DMS79 treated with DMSO at 0.1 percent for 48 hours (cell line): ENCODE measurements at regions not wholly inside any gene's neighbourhood (a gene's known extent, or its start where the extent isn't known, plus 50 kb on each side); places are given as distances from the start of the nearest gene placed in this dataset.

Source experiments
- DNase-seq: peaks from one replicate; lab custom pipeline; 2025; lab: John Stamatoyannopoulos, UW

- no peak for DNase-seq
These were observed 118.0 kb upstream of the RPL38 start for GRCh38 chr17:74085434-74085833.

DNA sequence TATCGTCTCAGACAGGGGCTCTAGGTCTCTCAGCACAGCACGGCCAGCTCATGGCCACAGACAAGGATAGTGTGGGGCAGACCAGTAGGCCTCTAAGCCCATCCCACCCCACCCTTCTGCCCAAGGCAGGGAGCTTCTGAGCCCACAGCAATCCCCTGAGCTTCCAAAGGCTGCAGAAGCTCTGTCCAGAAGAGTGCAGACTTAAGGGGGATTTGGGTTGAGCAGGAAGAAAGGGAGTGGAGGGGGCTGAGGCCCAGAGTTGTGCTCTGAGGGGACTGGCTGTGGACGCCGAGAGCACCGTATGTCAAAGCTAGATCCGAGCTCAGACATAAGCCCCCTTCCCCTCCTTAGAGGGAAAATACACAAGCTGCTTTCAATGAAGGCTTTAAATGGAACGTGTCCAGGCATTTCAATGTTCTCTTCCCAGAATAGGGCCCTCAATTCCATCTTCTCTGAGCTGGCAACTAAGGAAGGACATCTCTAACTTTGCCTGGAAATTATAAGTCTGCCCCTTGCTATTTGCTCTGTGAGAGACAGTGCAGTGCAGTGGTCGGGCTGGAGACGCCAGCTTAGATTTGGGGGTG, 116.4 kb upstream of the RPL38 start:
- no peak for DNase-seq

DNA sequence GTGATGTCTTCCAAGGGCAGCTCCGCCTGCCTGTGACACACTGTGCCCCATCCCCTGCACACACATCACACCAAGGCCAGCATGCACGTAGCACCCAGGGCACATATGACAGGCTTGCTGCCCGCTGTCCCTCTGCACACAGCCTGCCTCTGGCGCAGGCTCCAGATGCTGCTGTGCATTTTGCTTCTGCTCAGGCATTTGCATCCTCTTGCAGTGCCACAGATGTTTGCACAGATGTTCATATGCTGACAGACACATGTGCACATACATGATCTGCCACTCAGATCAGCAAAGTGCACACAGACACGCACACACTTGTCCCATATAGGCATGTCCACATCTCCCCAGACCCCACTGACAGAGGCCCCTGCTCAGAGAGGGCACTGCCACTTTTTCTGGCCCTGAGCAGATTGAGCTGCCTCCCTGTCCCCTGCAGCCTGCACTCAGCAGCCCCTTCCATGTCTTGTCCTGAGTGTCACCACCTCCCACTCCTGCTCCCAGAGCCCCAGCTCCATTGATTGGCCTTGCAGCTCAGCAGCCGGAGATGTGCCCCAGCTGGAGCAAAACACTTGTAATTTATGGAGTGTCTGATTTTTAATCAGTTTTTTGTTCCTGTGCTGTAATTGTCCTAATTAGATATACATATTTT, 115.1 kb upstream of the RPL38 start:
- DNase-seq, result no peak

- DNase-seq, result no peak
These were observed 114.5 kb upstream of the RPL38 start for GRCh38 chr17:74088934-74089329.

DNA sequence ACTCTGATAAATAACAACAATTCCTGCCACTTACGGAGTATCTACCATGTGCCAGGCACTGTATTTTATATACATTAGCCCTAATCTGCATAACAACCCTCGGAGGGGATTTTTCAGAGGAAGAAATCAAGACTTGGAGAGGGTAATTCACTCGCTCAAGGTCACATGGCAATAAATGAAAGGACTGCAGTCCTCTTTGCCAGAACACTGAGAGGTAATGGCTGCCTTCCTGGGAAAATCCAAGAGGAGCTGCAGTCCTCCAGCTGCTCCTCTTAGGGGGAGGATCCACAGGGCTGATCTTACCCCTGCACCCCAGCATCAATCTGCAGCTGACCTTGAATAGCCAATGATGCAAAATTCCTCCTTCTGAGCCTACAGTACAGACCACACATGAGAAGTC, 114.1 kb upstream of the RPL38 start:
- DNase-seq, result no peak

- no peak for DNase-seq
These were observed 113.5 kb upstream of the RPL38 start for GRCh38 chr17:74089869-74090464.

- no peak for DNase-seq
These were observed 108.8 kb upstream of the RPL38 start for GRCh38 chr17:74094651-74095050.

DNA sequence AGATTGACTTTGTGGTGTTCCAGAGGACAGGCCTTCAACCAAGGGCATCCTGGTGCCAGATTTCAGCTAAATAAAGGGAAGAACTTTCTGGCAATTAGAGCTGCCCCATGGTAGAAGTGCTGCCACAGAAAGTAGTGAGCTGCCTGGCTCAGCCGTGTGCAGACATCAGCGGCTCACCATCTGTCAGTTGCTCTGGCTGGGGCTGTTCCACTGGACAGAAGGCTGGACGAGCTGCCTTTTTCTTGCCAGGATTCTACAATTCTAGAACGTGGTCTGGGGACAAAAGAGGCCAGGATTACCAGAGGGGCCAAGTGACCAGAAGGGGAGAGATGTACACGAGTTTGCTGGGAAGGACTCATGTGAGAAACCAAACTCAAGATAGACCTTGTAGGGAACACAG, 107.0 kb upstream of the RPL38 start:
- no peak for DNase-seq

GRCh38 chr17:74097450-74098135, 105.9 kb upstream of the RPL38 start:
- DNase-seq, result no peak

- no peak for DNase-seq
These were observed 105.1 kb upstream of the RPL38 start for GRCh38 chr17:74098136-74099024.

GRCh38 chr17:74099442-74100340, 103.8 kb upstream of the RPL38 start:
- DNase-seq, result peak; percentile 33

GRCh38 chr17:74104921-74105320, 98.6 kb upstream of the RPL38 start:
- no peak for DNase-seq

GRCh38 chr17:74107107-74107506, 96.4 kb upstream of the RPL38 start:
- DNase-seq, result no peak

GRCh38 chr17:74108126-74108705, 95.3 kb upstream of the RPL38 start:
- no peak for DNase-seq

- peak; percentile 29 for DNase-seq
These were observed 93.0 kb upstream of the RPL38 start for GRCh38 chr17:74110467-74110866.

GRCh38 chr17:74113326-74113725, 90.2 kb upstream of the RPL38 start:
- no peak for DNase-seq

- DNase-seq, result no peak
These were observed 89.5 kb upstream of the RPL38 start for GRCh38 chr17:74113952-74114351.

DNA sequence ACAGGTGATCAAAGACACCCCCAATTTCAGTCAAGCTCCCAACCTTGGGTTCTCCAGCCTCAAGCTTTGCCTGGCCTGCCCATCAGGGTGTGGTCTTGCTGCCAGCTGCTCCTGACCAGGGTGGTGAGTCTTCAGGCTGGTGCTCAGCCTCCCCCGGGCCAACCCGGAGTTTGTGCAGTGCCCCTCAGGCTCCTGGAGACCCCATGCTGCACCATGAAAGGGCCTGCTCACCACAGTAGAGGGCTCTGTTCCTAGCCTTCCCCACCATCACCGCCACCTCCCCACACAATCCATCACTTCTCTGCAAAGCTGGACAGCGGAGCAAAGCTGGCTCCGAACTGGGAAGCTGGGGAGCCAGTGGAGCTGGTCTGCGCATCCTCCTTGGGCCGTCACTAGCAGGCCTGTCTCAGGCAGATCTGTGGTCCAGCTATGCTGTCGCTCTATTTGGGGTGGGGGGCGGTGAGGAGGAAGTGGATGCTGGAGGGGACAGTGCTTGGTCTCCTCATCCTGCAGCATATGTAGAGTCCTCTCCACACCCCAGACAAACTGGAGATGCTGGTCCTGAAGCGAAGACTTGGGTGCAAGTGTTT, 88.5 kb upstream of the RPL38 start:
- DNase-seq, result no peak

GRCh38 chr17:74115586-74115985, 87.9 kb upstream of the RPL38 start:
- no peak for DNase-seq

DNA sequence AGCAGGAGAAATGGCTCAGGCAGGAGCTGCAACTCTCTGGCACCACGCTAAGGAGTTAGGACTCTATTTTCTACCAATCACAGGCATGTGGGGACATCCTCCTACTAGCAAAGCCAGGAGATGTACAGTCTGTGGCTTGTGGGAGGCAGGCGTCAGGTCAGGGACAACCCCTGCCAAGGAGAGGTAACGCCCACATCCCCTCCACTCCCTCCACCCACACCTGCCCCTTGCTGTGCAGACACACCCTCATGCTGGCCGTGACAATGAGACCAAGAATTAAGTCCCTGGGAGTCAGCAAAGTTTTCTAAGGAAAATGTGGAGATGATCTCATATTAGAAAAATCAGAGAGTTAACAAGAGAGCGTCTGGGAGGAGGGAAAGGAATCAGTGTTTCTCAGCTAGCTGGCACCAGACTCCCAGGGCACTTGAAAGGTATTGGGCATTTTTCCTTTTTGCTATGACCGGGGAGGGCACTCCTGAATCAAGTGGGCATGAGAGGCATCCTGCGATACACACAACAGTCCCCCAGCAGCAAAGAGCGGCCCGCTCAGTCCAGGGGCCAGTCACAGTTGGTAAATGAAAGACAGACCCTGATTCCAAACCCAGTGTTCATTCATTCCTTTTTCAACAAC, 87.3 kb upstream of the RPL38 start:
- peak; percentile 60 for DNase-seq
